ENCODE measurements at regions not wholly inside any gene's neighbourhood (a gene's known extent, or its start where the extent isn't known, plus 50 kb on each side); places are given as distances from the start of the nearest gene placed in this dataset.

GRCh38 chr16:79800016-79800608, 199.6 kb upstream of the MAF start:
- Histone ChIP-seq H3K4me1 (ENCODE audit: control insufficient read depth in 3 of 3, insufficient read depth in 3 of 3, low read length in 3 of 3) (no peaks in the 10 kb centered on the region), H3K27me3 (ENCODE audit: control insufficient read depth in 3 of 3, insufficient read depth in 3 of 3, low read length in 3 of 3) (peaks cover 0 to 10% (median 0%) of the 10 kb centered on the region in 3 donors), H3K9me3 (ENCODE audit: control insufficient read depth in 3 of 3, low read length in 3 of 3) (no peaks in the 10 kb centered on the region), H3K9ac (ENCODE audit: low read depth in 1 of 3, low read length in 3 of 3) (no peak overlapping the region), H3K27ac (ENCODE audit: low read depth, low read length) (no peak overlapping the region), H3K36me3 (ENCODE audit: control insufficient read depth in 3 of 3, insufficient read depth in 3 of 3, low read length in 3 of 3) (no peaks in the 10 kb centered on the region), H3K4me3 (ENCODE audit: low read length in 3 of 3) (no peak overlapping the region)

- Histone ChIP-seq H3K4me3 (ENCODE audit: low read length in 3 of 3) (no peak overlapping the region), H3K9me3 (ENCODE audit: control insufficient read depth in 3 of 3, low read length in 3 of 3) (no peaks in the 10 kb centered on the region), H3K36me3 (ENCODE audit: control insufficient read depth in 3 of 3, insufficient read depth in 3 of 3, low read length in 3 of 3) (no peaks in the 10 kb centered on the region), H3K27me3 (ENCODE audit: control insufficient read depth in 3 of 3, insufficient read depth in 3 of 3, low read length in 3 of 3) (peaks cover 0 to 5% (median 0%) of the 10 kb centered on the region in 3 donors), H3K27ac (ENCODE audit: low read depth, low read length) (no peak overlapping the region), H3K4me1 (ENCODE audit: control insufficient read depth in 3 of 3, insufficient read depth in 3 of 3, low read length in 3 of 3) (no peaks in the 10 kb centered on the region), H3K9ac (ENCODE audit: low read depth in 1 of 3, low read length in 3 of 3) (no peak overlapping the region)
Measured at GRCh38 chr16:79798416-79799053, 198.0 kb upstream of the MAF start.

GRCh38 chr16:79797486-79797885, 196.9 kb upstream of the MAF start:
- H3K27ac ChIP-seq (ENCODE audit: low read depth, low read length): no peak overlapping the region
- H3K27me3 ChIP-seq (ENCODE audit: control insufficient read depth in 3 of 3, insufficient read depth in 3 of 3, low read length in 3 of 3): peaks cover 0 to 5% (median 0%) of the 10 kb centered on the region in 3 donors
- no peaks in the 10 kb centered on the region for H3K9me3 ChIP-seq (ENCODE audit: control insufficient read depth in 3 of 3, low read length in 3 of 3)
- H3K4me1 ChIP-seq (ENCODE audit: control insufficient read depth in 3 of 3, insufficient read depth in 3 of 3, low read length in 3 of 3): no peaks in the 10 kb centered on the region
- no peaks in the 10 kb centered on the region for H3K36me3 ChIP-seq (ENCODE audit: control insufficient read depth in 3 of 3, insufficient read depth in 3 of 3, low read length in 3 of 3)
- H3K4me3 ChIP-seq (ENCODE audit: low read length in 3 of 3): no peak overlapping the region
- H3K9ac ChIP-seq (ENCODE audit: low read depth in 1 of 3, low read length in 3 of 3): no peak overlapping the region

- H3K4me1 ChIP-seq (ENCODE audit: control insufficient read depth in 3 of 3, insufficient read depth in 3 of 3, low read length in 3 of 3): no peaks in the 10 kb centered on the region
- no peak overlapping the region for H3K27ac ChIP-seq (ENCODE audit: low read depth, low read length)
- no peaks in the 10 kb centered on the region for H3K9me3 ChIP-seq (ENCODE audit: control insufficient read depth in 3 of 3, low read length in 3 of 3)
- H3K36me3 ChIP-seq (ENCODE audit: control insufficient read depth in 3 of 3, insufficient read depth in 3 of 3, low read length in 3 of 3): no peaks in the 10 kb centered on the region
- no peak overlapping the region for H3K4me3 ChIP-seq (ENCODE audit: low read length in 3 of 3)
- no peaks in the 10 kb centered on the region for H3K27me3 ChIP-seq (ENCODE audit: control insufficient read depth in 3 of 3, insufficient read depth in 3 of 3, low read length in 3 of 3)
- H3K9ac ChIP-seq (ENCODE audit: low read depth in 1 of 3, low read length in 3 of 3): no peak overlapping the region
Measured at GRCh38 chr16:79795556-79795955, 195.0 kb upstream of the MAF start.

GRCh38 chr16:79794941-79795340, 194.4 kb upstream of the MAF start:
- H3K27me3 ChIP-seq (ENCODE audit: control insufficient read depth in 3 of 3, insufficient read depth in 3 of 3, low read length in 3 of 3): no peaks in the 10 kb centered on the region
- H3K36me3 ChIP-seq (ENCODE audit: control insufficient read depth in 3 of 3, insufficient read depth in 3 of 3, low read length in 3 of 3): no peaks in the 10 kb centered on the region

GRCh38 chr16:79792664-79793351, 192.3 kb upstream of the MAF start:
- Histone ChIP-seq H3K27ac (ENCODE audit: low read depth, low read length) (no peak overlapping the region), H3K9ac (ENCODE audit: low read depth in 1 of 3, low read length in 3 of 3) (no peak overlapping the region), H3K4me1 (ENCODE audit: control insufficient read depth in 3 of 3, insufficient read depth in 3 of 3, low read length in 3 of 3) (no peaks in the 10 kb centered on the region), H3K27me3 (ENCODE audit: control insufficient read depth in 3 of 3, insufficient read depth in 3 of 3, low read length in 3 of 3) (no peaks in the 10 kb centered on the region), H3K4me3 (ENCODE audit: low read length in 3 of 3) (no peak overlapping the region), H3K9me3 (ENCODE audit: control insufficient read depth in 3 of 3, low read length in 3 of 3) (no peaks in the 10 kb centered on the region), H3K36me3 (ENCODE audit: control insufficient read depth in 3 of 3, insufficient read depth in 3 of 3, low read length in 3 of 3) (no peaks in the 10 kb centered on the region)

More at GRCh38 chr16:79794941-79795340, 194.4 kb upstream of the MAF start:
- Histone ChIP-seq H3K27ac (ENCODE audit: low read depth, low read length) (no peak overlapping the region), H3K4me1 (ENCODE audit: control insufficient read depth in 3 of 3, insufficient read depth in 3 of 3, low read length in 3 of 3) (no peaks in the 10 kb centered on the region), H3K9ac (ENCODE audit: low read depth in 1 of 3, low read length in 3 of 3) (no peak overlapping the region), H3K4me3 (ENCODE audit: low read length in 3 of 3) (no peak overlapping the region), H3K9me3 (ENCODE audit: control insufficient read depth in 3 of 3, low read length in 3 of 3) (no peaks in the 10 kb centered on the region)

GRCh38 chr16:79792076-79792475, 191.5 kb upstream of the MAF start:
- Histone ChIP-seq H3K4me1 (ENCODE audit: control insufficient read depth in 3 of 3, insufficient read depth in 3 of 3, low read length in 3 of 3) (no peaks in the 10 kb centered on the region), H3K27ac (ENCODE audit: low read depth, low read length) (no peak overlapping the region), H3K9ac (ENCODE audit: low read depth in 1 of 3, low read length in 3 of 3) (no peak overlapping the region), H3K4me3 (ENCODE audit: low read length in 3 of 3) (no peak overlapping the region), H3K9me3 (ENCODE audit: control insufficient read depth in 3 of 3, low read length in 3 of 3) (no peaks in the 10 kb centered on the region), H3K27me3 (ENCODE audit: control insufficient read depth in 3 of 3, insufficient read depth in 3 of 3, low read length in 3 of 3) (no peaks in the 10 kb centered on the region), H3K36me3 (ENCODE audit: control insufficient read depth in 3 of 3, insufficient read depth in 3 of 3, low read length in 3 of 3) (no peaks in the 10 kb centered on the region)

GRCh38 chr16:79790854-79791253, 190.3 kb upstream of the MAF start:
- Histone ChIP-seq H3K36me3 (ENCODE audit: control insufficient read depth in 3 of 3, insufficient read depth in 3 of 3, low read length in 3 of 3) (no peaks in the 10 kb centered on the region), H3K9me3 (ENCODE audit: control insufficient read depth in 3 of 3, low read length in 3 of 3) (no peaks in the 10 kb centered on the region), H3K4me1 (ENCODE audit: control insufficient read depth in 3 of 3, insufficient read depth in 3 of 3, low read length in 3 of 3) (no peaks in the 10 kb centered on the region), H3K4me3 (ENCODE audit: low read length in 3 of 3) (no peak overlapping the region), H3K27me3 (ENCODE audit: control insufficient read depth in 3 of 3, insufficient read depth in 3 of 3, low read length in 3 of 3) (peaks cover 0 to 5% (median 3%) of the 10 kb centered on the region in 3 donors), H3K27ac (ENCODE audit: low read depth, low read length) (no peak overlapping the region), H3K9ac (ENCODE audit: low read depth in 1 of 3, low read length in 3 of 3) (no peak overlapping the region)

GRCh38 chr16:79788949-79789348, 188.4 kb upstream of the MAF start:
- Histone ChIP-seq H3K27me3 (ENCODE audit: control insufficient read depth in 3 of 3, insufficient read depth in 3 of 3, low read length in 3 of 3) (peaks cover 0 to 5% (median 3%) of the 10 kb centered on the region in 3 donors), H3K36me3 (ENCODE audit: control insufficient read depth in 3 of 3, insufficient read depth in 3 of 3, low read length in 3 of 3) (no peaks in the 10 kb centered on the region), H3K4me1 (ENCODE audit: control insufficient read depth in 3 of 3, insufficient read depth in 3 of 3, low read length in 3 of 3) (no peaks in the 10 kb centered on the region)

GRCh38 chr16:79786389-79786788, 185.9 kb upstream of the MAF start:
- Histone ChIP-seq H3K27me3 (ENCODE audit: control insufficient read depth in 3 of 3, insufficient read depth in 3 of 3, low read length in 3 of 3) (peaks cover 0 to 5% (median 3%) of the 10 kb centered on the region in 3 donors), H3K9ac (ENCODE audit: low read depth in 1 of 3, low read length in 3 of 3) (no peak overlapping the region), H3K27ac (ENCODE audit: low read depth, low read length) (no peak overlapping the region), H3K4me3 (ENCODE audit: low read length in 3 of 3) (no peak overlapping the region), H3K9me3 (ENCODE audit: control insufficient read depth in 3 of 3, low read length in 3 of 3) (no peaks in the 10 kb centered on the region), H3K4me1 (ENCODE audit: control insufficient read depth in 3 of 3, insufficient read depth in 3 of 3, low read length in 3 of 3) (no peaks in the 10 kb centered on the region), H3K36me3 (ENCODE audit: control insufficient read depth in 3 of 3, insufficient read depth in 3 of 3, low read length in 3 of 3) (no peaks in the 10 kb centered on the region)

More at GRCh38 chr16:79788949-79789348, 188.4 kb upstream of the MAF start:
- no peak overlapping the region for H3K4me3 ChIP-seq (ENCODE audit: low read length in 3 of 3)
- no peak overlapping the region for H3K27ac ChIP-seq (ENCODE audit: low read depth, low read length)
- no peak overlapping the region for H3K9ac ChIP-seq (ENCODE audit: low read depth in 1 of 3, low read length in 3 of 3)
- H3K9me3 ChIP-seq (ENCODE audit: control insufficient read depth in 3 of 3, low read length in 3 of 3): no peaks in the 10 kb centered on the region
